WI38 (cell line): ENCODE measurements at regions not wholly inside any gene's neighbourhood (a gene's known extent, or its start where the extent isn't known, plus 50 kb on each side); places are given as distances from the start of the nearest gene placed in this dataset.

ENCODE experiments used
- H3K4me3 ChIP-seq: 2 replicates; pipeline ENCODE4 v1.5.1; 2011; ENCODE audit warnings: low read depth, mild to moderate bottlenecking, control low read depth, low read length
- TF ChIP-seq, protein P1 (sequence below): IDR thresholded peaks from 2 replicates; pipeline ENCODE4 v1.5.1; 2012; ENCODE audit warnings: low read depth, mild to moderate bottlenecking, control low read depth, low read length

GRCh38 chr6:22928775-22929174, 359.4 kb downstream of the HDGFL1 start:
- H3K4me3 ChIP-seq, result no peak overlapping the region
- TF ChIP-seq, protein P1, sequence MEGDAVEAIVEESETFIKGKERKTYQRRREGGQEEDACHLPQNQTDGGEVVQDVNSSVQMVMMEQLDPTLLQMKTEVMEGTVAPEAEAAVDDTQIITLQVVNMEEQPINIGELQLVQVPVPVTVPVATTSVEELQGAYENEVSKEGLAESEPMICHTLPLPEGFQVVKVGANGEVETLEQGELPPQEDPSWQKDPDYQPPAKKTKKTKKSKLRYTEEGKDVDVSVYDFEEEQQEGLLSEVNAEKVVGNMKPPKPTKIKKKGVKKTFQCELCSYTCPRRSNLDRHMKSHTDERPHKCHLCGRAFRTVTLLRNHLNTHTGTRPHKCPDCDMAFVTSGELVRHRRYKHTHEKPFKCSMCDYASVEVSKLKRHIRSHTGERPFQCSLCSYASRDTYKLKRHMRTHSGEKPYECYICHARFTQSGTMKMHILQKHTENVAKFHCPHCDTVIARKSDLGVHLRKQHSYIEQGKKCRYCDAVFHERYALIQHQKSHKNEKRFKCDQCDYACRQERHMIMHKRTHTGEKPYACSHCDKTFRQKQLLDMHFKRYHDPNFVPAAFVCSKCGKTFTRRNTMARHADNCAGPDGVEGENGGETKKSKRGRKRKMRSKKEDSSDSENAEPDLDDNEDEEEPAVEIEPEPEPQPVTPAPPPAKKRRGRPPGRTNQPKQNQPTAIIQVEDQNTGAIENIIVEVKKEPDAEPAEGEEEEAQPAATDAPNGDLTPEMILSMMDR, result no peak

GRCh38 chr6:22929311-22929985, 360.1 kb downstream of the HDGFL1 start:
- no peak overlapping the region for H3K4me3 ChIP-seq
- TF ChIP-seq, protein P1, result no peak

DNA sequence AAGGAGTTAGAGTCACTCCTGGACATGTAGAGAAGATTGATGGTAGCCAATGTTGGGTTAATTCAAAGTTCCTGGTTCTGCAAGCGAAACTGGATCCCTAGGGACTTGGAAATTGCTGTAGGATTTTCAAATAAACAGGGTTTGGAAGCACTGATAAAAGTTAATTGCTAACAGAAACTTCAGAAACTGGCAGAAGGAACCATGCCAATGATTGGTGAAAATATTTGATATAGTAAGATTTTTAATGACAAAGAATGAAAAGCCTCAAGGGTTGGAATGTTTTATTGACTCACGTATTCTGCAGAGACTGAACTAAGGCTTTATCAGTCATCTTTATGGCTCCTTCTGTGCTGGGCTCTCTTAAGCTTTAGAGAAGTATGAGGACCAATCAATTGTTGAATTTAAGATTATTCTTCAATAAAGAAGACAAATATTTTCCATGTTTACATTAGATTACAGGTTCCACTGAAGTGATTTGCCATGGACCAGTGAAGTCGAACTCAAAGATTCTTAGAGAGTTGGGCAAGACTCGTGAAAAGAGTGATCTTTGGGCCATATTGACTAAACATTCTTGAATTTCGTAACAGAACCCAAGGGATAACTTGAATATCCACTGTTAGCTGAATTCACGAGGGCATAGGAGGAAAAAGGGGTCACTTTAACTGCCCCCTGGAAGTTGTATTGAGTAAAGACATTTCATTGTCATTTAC, 371.4 kb downstream of the HDGFL1 start:
- TF ChIP-seq, protein P1, result no peak
- H3K4me3 ChIP-seq, result no peak overlapping the region

- H3K4me3 ChIP-seq, result no peak overlapping the region
- TF ChIP-seq, protein P1, result no peak
These were observed 373.0 kb downstream of the HDGFL1 start for GRCh38 chr6:22942403-22942802.

DNA sequence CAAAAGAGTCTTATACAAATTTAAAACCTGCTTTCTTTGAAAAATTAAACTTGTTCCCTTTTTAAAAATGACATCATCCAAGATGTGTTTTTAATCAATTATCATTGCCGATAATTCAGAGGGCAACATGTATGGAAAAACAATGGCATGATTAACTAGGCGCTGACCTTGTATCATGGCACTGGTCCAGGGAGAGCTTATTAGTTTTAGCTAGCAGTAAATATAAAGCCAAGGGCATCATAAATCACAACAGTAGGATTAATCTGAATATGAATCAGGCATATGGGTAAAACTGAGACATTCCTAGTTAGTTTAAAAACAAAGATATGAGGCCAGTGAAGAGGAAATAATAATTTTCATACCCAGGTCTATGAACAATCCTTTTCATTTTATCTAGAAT, 374.0 kb downstream of the HDGFL1 start:
- TF ChIP-seq, protein P1, result no peak
- H3K4me3 ChIP-seq, result no peak overlapping the region

DNA sequence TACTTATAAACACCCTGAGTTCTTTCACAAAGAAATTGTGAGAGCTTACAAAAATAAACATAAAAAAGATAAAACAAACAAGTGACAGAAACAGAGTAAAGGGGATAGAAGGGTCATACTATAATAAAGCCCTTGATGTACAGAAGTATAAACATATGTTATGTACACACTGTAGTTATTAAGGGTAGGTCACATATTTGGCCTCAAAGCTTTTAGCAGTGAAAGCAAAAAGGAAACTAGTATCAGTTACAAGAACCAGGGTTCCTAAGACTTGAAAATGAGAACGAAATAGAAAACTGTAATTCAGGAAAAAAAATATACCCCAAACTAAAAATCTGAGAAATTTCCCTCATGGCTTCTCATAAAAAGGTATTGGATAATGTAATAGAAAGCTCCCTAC, 380.6 kb downstream of the HDGFL1 start:
- TF ChIP-seq, protein P1, result no peak
- no peak overlapping the region for H3K4me3 ChIP-seq

DNA sequence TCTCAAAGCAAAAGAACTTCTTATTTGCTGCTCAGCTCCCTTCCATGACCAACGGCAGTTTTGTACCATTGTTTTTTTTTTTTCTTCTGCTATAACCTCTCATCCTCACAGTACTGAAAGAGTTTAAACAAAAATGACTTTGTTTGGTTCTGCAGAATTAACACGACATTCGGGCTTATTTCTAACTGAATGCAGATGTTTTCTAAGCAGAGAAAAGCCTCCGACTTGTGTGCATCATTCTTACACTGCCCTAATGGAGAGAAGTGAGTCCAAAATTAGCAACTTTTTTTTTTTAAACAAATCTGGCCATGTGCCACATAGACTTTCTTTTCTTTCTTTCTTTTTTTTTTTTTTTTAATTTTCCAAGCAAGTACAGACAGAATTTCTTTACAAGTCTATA, 382.7 kb downstream of the HDGFL1 start:
- TF ChIP-seq, protein P1, result no peak
- no peak overlapping the region for H3K4me3 ChIP-seq
